Tibial nerve (tissue), 4 donors: ENCODE measurements at regions not wholly inside any gene's neighbourhood (a gene's known extent, or its start where the extent isn't known, plus 50 kb on each side); places are given as distances from the start of the nearest gene placed in this dataset.

Experiments used
- CTCF ChIP-seq, 5 experiments: fragments of 200-600 bp in 3 of 5; fragments of 450-650 bp in 2 of 5; sonication (generic) in 3 of 5; IDR thresholded peaks; one replicate each; pipeline ENCODE4 v1.5.1; 2016 to 2019; ENCODE audit warnings: antibody characterized with exemption in 5 of 5, mild to moderate bottlenecking in 3 of 5, moderate library complexity in 2 of 5
- EP300 ChIP-seq, 2 donors: sonication (generic); formaldehyde crosslinking; IDR thresholded peaks; one replicate each; pipeline ENCODE4 v1.6.1; 2017; ENCODE audit warnings: antibody characterized with exemption in 2 of 2, mild to moderate bottlenecking in 1 of 2
- POLR2A ChIP-seq, 2 donors: fragments of 450-650 bp; IDR thresholded peaks; one replicate each; pipeline ENCODE4 v1.6.1; 2017; ENCODE audit warnings: antibody characterized with exemption in 2 of 2, mild to moderate bottlenecking in 2 of 2, moderate library complexity in 2 of 2

- TF ChIP-seq CTCF (IDR thresholded peaks at IDR 0.05) (no peak), POLR2A (IDR thresholded peaks at IDR 0.05) (no peak), EP300 (IDR thresholded peaks at IDR 0.05) (no peak)
Observed at GRCh38 chrX:45372151-45372550, 171.5 kb upstream of the DIPK2B start.
